Skin of body (tissue), 1 donor: ENCODE measurements at regions not wholly inside any gene's neighbourhood (a gene's known extent, or its start where the extent isn't known, plus 50 kb on each side); places are given as distances from the start of the nearest gene placed in this dataset.

Experiments
- DNase-seq: peaks from one replicate; lab custom pipeline; 2025; lab: John Stamatoyannopoulos, UW

GRCh38 chr18:60445341-60445740 is 72.8 kb upstream of the MC4R start:
- no peak for DNase-seq

- DNase-seq: no peak
These were observed 74.2 kb upstream of the MC4R start for GRCh38 chr18:60446821-60447220.

GRCh38 chr18:60448487-60449267 is 76.1 kb upstream of the MC4R start:
- no peak for DNase-seq

- DNase-seq: no peak
These were observed 79.8 kb upstream of the MC4R start for GRCh38 chr18:60452421-60452820.

- DNase-seq: no peak
These were observed 94.1 kb upstream of the MC4R start for GRCh38 chr18:60466677-60467076.

GRCh38 chr18:60469387-60470100 is 97.0 kb upstream of the MC4R start:
- no peak for DNase-seq

GRCh38 chr18:60471652-60472051 is 99.1 kb upstream of the MC4R start:
- no peak for DNase-seq

- DNase-seq: no peak
These were observed 112.6 kb upstream of the MC4R start for GRCh38 chr18:60485201-60485600.

- DNase-seq: no peak
These were observed 120.5 kb upstream of the MC4R start for GRCh38 chr18:60493066-60493465.

GRCh38 chr18:60499675-60500074 is 127.1 kb upstream of the MC4R start:
- no peak for DNase-seq

- no peak for DNase-seq
These were observed 128.4 kb upstream of the MC4R start for GRCh38 chr18:60500960-60501359.

GRCh38 chr18:60502591-60502990 is 130.0 kb upstream of the MC4R start:
- DNase-seq: no peak

- no peak for DNase-seq
These were observed 130.6 kb upstream of the MC4R start for GRCh38 chr18:60503199-60503598.

- DNase-seq: no peak
These were observed 133.6 kb upstream of the MC4R start for GRCh38 chr18:60506190-60506589.

GRCh38 chr18:60506682-60507081 is 134.1 kb upstream of the MC4R start:
- DNase-seq: no peak

GRCh38 chr18:60508108-60508507 is 135.5 kb upstream of the MC4R start:
- DNase-seq: no peak

- DNase-seq: no peak
These were observed 162.0 kb upstream of the MC4R start for GRCh38 chr18:60534538-60534937.

- no peak for DNase-seq
These were observed 164.5 kb upstream of the MC4R start for GRCh38 chr18:60537074-60537473.

GRCh38 chr18:60538891-60539290 is 166.3 kb upstream of the MC4R start:
- DNase-seq: no peak

GRCh38 chr18:60541661-60542060 is 169.1 kb upstream of the MC4R start:
- DNase-seq: no peak

- DNase-seq: no peak
These were observed 171.1 kb upstream of the MC4R start for GRCh38 chr18:60543646-60544045.

GRCh38 chr18:60549338-60549960 is 176.9 kb upstream of the MC4R start:
- DNase-seq: peak; percentile 37

- DNase-seq: no peak
These were observed 180.4 kb upstream of the MC4R start for GRCh38 chr18:60552948-60553347.
